Left cardiac atrium (tissue), 4 donors: ENCODE measurements at regions not wholly inside any gene's neighbourhood (a gene's known extent, or its start where the extent isn't known, plus 50 kb on each side); places are given as distances from the start of the nearest gene placed in this dataset.
A peak's percentile ranks its signal among the peaks of the same experiment; 100 is the strongest.

Source experiments
- ATAC-seq, 2 donors: fragments of 200-7000 bp; cut with Tn5 transposase; one replicate each; pipeline ENCODE4 v1.9.1; 2020; ENCODE audit warnings: mild to moderate bottlenecking in 2 of 2, moderate library complexity in 2 of 2
- DNase-seq: peaks from one replicate; pipeline ENCODE4 v3.0.0-alpha.2; 2020
- intact Hi-C, 2 donors: fragments of 100-400 bp; cut with DNase I; formaldehyde crosslinking; loops; one replicate each; pipeline versions ENCODE4 v1.14.1 to v1.15.1; 2022 to 2023
- donor health status: DM: no; HTN: yes; CAD: no.
- donor health status: DM: no; HTN: yes; CAD: no; lungs with severe emphysema.
- donor health status: DM: yes; HTN: yes; CAD: no.
- donor health status: Dilated cardiomyopathy.

DNA sequence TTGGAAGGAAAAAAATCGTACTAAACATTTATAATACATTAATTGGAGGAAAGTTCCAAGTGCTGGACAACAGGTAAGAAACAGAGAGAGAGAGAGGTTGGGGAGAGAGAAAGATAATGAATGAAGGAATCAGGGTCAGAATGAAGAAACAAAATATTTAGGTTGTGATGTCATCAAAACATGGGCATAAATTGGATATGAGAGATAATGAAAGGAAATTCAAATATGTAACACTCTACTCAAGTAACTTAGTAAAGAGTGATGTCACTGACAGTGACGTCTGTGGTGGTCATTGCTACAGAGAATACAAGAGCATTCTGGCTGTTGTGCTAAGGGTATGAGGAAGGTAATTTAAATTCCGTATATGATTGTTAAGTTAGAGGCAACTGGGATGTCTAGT, 543.4 kb upstream of the COX7C start:
- DNase-seq (no peak), ATAC-seq (no peak)
- intact Hi-C loops, result no loop called here

DNA sequence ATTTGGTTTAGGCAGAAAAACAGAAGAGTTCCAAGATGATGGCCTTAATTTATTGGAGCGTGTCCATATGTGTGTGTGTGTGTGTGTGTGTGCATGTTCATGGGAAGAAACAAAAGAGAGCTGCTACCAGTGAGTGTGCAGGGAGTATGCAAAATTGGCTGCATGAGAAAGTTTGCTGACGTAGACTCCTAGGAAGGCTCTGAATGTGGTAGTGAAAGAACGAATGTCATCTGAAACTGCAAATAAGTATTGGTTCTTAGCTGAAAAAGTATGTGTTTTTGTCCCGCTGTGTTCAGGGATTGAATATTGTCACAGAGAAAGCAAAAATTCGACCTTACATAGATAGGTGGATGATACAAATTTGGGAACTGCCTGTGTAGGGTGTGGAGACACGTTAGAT, 542.6 kb upstream of the COX7C start:
- ATAC-seq (no peak), DNase-seq (no peak)
- intact Hi-C loops, result no loop called here

DNA sequence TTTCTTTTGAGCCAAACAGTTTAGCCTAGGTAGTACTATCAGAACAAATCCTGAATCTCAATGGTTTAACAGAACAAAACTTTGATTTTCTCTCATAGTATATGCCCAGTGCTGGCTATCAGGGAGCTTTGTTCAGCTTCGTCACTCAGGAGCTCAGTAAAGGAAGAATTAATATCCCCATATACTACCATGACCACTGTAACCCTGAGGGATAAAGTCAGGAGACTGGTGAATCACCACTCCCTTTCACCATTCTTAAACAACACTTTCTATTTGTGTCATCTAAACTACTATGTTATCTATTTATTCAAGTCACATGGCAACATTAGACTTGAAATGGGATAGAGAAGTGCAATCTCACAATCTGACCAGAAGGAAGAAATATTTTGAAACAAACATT, 522.6 kb upstream of the COX7C start:
- intact Hi-C loops, result no loop called here
- DNase-seq (no peak), ATAC-seq (no peak)

DNA sequence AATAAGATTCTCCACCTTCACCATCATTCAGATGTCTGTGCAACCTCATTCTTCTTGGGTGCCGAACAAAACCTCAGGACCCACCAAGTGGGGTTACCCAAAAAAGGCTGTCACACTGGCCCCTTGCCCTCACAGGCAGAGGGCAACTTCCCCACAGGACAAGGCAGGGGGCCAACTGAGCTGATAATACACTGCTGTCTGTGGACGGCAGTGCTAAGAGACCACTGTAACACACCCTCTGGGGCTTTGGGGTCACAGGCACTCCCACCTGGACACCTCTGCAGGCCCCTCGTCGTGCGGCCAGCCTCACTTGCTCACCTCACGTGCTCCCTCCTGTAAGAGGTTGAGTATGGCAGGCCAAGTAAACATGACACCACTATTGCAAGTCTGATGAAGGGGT, 515.8 kb upstream of the COX7C start:
- intact Hi-C loops, result no loop called here
- DNase-seq (no peak), ATAC-seq (no peak)

DNA sequence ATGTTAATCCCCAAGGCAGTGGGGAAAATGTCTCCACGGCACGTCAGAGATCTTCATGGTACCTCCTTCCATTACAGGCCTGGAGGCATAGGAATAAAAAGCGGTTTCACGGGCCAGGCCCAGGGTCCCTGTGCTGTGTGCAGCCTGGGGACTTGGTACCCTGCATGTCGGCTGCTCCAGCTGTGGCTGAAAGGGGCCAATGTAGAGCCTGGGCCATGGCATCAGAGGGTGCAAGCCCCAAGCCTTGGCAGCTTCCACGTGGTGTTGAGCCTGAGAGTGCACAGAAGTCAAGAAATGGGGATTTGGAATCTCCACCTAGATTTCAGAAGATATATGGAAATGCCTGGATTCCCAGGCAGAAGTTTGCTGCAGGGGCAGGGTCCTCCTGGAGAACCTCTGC, 508.9 kb upstream of the COX7C start:
- ATAC-seq (no peak), DNase-seq (no peak)
- intact Hi-C loops, result no loop called here

DNA sequence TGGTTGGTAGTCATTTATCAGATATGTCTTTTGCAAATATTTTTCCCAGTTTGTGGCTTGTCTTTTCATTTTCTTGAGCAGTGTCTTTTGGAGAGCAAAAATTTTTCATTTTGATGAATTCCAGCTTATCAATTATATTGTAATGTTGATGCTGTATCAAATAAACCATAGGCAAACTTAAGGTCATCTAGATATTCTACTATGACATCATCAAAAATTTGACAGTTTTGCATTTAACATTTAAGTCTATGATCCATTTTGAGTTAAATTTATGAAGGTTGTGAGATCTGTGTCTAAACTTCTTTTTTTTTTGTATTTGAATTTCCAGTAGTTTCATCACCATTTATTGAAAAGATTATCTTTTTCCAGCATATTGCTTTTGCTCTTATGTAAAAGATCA, 505.5 kb upstream of the COX7C start:
- intact Hi-C loops, result no loop called here
- DNase-seq (no peak), ATAC-seq (no peak)

DNA sequence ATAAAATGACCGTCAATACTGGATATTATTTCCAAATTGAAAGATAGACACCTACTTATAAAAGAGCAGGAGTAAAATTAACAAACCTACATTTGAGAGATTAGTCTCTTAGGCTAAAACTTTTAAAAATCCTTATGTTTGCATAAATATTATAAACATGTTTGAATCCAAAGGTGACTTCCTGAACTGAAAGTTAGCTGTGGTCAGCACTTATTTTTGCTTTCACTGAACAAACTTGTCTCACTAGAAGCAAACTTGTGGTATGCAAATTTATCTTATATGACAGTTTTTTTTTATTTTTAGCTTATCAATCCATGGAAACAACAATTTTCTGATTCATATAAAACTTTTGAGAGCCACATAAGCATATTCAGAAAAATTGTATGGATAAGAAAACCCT, 502.6 kb upstream of the COX7C start:
- intact Hi-C loops, result no loop called here
- DNase-seq (no peak), ATAC-seq (no peak)

DNA sequence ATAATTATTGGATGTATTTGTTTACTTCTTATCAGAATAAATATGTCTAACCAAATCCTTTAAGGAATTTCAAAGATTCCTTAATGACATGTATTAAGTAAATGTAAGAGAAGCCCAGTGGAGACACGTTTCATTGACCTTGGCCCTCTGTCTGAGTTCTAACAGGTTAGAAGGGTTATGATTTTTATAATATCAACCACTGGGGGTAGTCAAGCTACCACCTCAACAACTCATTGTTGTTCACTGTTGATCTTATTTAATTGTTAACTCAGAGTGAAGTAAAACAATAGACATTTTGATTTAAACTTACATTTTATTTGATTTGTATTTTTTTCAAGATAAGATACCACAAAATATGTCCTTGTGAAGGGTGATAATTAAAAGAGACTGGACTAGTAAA, 499.2 kb upstream of the COX7C start:
- DNase-seq, result no peak
- intact Hi-C loops, result no loop called here
- ATAC-seq, result no peak

DNA sequence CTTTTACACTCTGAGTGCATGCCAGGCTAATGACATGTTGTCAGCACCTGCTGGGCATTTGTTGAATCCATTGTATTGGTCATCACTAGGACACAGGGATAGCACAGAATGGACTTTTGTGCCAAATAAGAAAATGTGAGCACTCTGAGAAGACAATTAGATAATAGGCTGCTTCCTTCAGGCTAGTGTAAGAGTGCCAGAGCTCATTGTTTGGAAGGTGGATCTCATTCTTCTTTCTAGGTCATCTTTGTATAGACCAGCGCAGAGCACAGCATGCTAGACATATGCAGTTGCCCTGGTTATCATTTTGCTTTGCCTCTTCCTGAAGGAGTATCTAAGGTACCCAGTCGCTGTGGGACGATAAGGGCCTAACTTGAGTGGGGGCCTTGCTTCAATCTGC, 493.4 kb upstream of the COX7C start:
- intact Hi-C loops, result no loop called here
- DNase-seq (no peak), ATAC-seq (no peak)

DNA sequence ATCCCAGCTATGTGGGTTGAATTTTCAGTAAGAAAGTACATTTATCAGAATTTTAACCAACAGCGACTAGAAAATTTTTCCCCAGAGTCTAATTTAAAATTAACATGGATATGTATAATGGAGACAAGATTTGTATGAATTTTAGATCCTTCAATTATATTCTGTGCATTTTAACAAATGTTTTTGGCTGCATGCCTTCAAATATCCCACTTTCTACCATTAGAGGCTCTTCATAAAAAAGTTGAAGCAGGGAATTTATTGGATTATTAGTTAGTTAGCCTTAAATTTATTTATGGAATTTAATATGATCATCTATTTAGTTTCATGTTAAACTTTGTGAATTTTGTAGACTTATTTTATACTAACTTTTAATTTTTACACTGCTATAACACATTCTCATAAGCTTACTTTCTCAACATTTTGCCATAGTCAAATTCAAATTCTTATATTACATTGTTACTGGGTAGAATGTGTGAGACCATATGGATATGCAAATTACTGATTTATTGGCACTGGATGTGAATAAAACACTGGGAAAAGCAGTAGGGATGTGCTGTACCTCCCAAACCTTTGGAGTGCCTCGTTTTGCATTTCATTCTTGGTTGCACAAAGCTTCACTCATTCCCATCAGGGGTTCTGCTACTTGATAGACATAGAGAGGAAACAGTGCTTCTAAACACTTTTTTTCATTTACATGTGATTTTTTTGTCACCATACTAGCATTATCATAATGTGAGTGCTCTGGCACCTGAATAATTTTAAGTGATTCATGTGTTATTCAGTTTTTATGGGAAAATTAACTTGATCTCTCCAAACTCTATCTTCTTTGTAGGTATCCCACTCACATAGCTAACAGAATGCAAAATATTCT, 491.8 kb upstream of the COX7C start:
- ATAC-seq, result no peak
- DNase-seq, result no peak
- intact Hi-C loops, result no loop called here

DNA sequence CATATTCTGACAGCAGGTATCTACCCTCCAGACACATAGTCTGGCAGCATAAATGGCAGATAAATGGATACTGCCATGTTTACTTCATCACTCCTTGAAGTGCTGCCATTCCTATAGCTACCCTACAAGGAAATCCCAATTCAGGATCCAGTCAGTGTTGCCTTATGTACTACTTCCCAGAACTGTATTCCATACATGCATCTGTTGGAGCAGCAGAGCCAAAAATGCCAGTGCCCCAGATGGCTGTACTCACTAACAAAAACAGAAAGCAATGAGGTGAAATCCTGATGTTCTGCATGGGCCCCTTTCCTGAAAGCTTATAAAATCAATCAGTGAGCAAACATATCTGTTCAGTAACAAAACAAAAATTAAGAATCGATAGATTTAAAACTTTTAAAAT, 490.0 kb upstream of the COX7C start:
- ATAC-seq (no peak), DNase-seq (no peak)
- intact Hi-C loops, result no loop called here

DNA sequence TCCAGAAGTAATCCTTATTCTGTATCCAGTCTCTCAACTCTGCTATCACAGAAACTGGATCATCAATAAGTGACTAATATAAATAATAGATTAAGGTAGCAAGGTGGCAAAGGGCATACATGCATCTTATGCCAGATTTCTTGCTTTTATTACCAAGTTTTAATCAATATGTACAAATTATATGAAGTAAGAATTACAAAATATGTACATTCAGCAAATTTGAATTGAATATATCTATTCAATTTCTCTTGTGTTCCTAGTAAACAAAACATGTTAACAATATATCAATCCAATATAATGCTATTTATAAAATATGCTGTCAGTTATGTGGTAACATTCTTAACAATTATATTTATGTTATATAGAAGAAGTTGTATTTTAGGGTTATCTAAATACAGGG, 488.7 kb upstream of the COX7C start:
- intact Hi-C loops, result no loop called here
- no peak for ATAC-seq
- no peak for DNase-seq

DNA sequence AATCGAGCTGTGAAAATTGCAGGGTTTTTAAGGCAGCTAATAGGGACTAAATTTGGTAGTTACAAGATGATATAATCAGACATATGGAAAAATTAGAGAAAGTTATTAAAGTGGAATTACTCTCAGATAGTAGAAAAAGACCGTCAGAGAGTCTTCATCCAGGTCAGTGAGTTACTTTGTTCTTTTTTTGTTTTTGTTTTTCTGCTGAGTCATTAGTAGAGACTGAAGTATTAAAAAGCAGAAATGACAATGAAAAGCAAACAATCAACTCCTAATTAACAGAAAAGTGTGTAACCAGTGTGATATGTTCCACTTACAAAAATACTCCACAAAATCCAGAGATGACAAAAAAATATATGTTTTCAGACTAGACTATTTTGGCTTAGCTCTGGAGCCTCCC, 480.4 kb upstream of the COX7C start:
- intact Hi-C loops, result no loop called here

DNA sequence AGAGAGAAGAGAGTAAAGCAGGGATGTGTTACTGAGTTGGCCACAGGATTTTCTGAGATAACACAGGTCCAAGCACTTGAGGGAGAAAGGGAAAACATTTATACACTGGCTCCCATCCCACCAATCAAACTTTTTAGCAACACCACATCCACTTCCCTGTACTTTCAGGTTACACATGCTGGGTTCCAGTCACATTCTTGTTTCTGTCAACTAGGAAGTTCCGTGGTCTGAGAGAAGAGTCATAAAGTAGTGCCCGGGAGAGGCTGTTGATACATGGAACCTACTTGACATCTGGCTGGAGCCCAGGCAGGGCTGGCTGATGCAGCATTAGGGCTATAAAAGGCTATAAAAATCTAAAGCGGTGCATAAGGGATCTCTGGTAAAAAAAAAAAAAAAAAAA, 473.9 kb upstream of the COX7C start:
- ATAC-seq, result peak; percentile 63 to 85
- peak; percentile 31 for DNase-seq
- intact Hi-C loops, result no loop called here

More for the DNA sequence above, 480.4 kb upstream of the COX7C start:
- ATAC-seq, result no peak
- no peak for DNase-seq

DNA sequence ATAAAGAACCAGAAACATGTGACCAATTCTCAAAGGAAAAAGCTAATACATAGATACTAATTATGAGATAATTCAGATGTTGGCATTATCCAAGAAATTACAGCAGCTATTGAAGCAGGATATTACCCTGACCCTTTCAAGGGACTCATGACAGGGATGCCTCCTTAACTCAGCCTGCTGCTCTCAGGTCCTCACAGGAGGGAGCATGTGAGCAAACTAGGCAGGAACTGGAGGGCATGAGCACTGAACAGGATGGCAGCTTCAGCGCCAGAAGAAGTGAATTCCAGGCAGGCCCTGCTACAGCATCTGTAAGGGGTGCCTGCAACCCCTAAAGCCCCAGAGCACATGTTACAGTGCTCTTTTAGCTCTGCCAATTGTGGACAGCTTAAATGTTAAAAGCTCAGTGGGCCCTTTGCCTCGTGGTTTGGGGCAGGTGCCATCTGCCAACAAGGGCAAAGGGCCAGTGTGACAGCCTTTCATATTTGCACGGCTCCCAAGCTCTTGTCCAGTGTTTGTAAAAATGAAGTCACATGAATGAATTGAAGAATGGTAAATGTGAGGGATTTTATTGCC, 464.7 kb upstream of the COX7C start:
- intact Hi-C loops, result no loop called here
- DNase-seq (no peak), ATAC-seq (peak in 1 of 2 donors; percentile 19)

DNA sequence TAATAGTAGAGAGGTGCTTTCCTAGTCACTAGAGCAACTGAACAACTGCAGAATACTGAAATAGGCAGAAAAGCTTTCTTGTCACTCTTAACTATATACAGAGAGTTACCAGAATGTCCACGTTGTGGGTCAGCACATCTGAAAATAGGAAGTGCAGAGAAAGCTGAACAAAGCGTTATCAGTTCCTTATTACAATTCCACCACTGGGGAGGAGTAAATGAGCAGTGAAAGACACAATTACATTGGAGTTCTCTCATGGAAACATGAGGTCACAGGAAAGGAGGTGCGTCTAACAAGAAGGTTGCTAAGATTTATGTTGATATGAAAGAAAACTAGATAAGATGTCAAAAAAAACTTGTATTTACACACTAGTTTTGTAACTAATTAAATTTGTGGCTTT, 461.9 kb upstream of the COX7C start:
- DNase-seq, result no peak
- intact Hi-C loops, result no loop called here
- no peak for ATAC-seq

DNA sequence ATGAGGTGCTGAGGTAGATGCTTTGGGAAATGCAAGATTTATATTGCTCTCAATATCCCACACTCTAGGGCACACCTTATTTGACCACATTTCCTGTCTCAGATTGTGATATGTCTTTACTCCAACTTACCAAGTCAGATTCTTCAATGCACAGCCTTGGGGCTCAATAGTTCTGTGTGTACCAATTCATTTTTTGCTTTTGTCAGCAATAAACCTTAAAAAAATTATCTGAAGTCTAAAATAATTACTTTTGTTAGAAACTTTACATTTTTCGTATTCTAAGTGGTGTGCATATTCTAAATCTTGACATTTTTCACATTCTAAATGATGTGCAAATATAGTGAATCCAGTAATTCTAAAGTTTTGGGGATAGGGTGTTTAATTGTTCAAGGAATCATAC, 447.5 kb upstream of the COX7C start:
- intact Hi-C loops, result no loop called here
- ATAC-seq, result no peak
- no peak for DNase-seq

DNA sequence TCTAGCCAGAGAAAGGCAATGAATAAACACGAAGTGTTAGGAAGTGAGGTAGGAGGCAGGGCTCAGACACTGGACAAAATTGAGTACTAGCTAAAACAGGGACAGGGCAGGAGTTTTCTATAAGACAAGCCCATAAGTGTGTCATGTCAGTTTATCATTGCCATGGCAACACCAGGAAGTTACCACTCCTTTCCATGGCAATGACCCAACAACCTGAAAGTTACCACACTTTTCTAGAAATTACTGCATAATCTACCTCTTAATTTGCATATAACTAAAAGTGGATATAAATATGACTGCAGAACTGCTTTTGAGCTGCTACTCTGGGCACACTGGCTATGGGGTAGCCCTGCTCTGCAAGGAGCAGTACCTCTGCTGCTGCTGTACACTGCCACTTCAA, 442.5 kb upstream of the COX7C start:
- intact Hi-C loops, result no loop called here
- no peak for DNase-seq
- no peak for ATAC-seq

DNA sequence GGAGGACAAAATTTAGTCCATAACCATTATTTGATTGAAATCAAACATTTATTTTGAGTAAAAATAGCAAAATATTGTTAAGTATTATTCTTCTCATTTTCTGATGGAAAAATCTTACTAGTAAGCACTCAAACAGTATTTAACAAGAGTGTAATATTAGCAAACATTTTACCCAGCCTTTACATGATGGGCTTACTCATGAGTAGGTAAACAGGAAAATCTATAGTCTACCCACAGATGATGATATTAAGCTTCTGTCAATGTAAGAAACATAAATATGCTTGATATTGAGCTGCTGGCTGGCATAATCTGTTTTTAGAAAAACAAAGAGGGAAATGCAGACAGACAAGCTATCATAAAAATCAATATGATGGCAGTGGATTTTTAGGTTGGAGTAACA, 418.5 kb upstream of the COX7C start:
- ATAC-seq, result no peak
- intact Hi-C loops, result no loop called here
- no peak for DNase-seq

DNA sequence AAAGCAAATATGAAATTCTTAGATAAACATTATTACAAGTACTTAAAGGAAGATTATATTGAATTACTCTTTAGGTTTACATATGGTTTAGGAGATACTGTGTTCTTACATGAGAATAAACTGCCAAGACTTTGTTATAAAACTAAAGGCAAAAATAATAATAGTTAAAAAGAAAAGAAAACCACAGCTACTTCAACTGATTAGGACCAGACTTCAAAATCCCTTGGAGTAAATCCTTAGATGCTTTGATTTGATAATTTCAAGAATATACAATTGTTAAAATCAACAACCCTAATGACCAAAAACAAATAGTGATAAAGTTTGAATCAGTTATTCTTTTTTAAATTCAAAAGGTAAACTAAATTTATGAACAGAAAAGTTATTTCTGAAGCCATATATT, 389.6 kb upstream of the COX7C start:
- DNase-seq (no peak), ATAC-seq (no peak)
- intact Hi-C loops, result no loop called here

DNA sequence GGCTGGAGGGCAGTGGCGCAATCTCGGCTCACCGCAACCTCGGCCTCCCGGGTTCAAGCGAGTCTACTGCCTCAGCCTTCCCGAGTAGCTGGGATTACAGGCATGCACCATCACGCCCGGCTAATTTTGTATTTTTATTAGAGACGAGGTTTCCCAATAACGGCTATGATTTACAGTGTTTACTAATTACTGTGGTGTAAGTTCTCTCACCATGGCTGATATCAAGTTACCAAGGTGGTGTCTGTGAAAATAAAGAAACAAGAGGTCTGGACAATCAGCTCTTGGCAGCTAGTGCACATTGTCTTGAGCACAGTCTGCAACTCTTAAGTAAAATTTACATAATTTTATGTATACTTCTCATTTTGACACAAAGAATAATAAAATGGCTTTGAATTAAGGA, 385.5 kb upstream of the COX7C start:
- ATAC-seq (no peak), DNase-seq (no peak)
- intact Hi-C loops, result no loop called here
